Astrocyte (in vitro differentiated cells and primary cell): ENCODE measurements at regions not wholly inside any gene's neighbourhood (a gene's known extent, or its start where the extent isn't known, plus 50 kb on each side); places are given as distances from the start of the nearest gene placed in this dataset.

ENCODE experiments used
- DNase-seq: peaks from one replicate; pipeline ENCODE4 v3.0.0-alpha.2; 2010; ENCODE audit warnings: low read depth
- FAIRE-seq: peaks from 2 replicates; lab custom pipeline; 2011; peaks lifted over from hg19 to GRCh38; lab: Jason Lieb, UNC
- H2AFZ ChIP-seq: 2 replicates; pipeline ENCODE4 v1.6.0; 2012; ENCODE audit warnings: low read depth, low read length, inconsistent platforms
- H3K27ac ChIP-seq: 2 replicates; pipeline ENCODE4 v1.5.1; 2011; ENCODE audit warnings: low read depth, low read length, inconsistent platforms
- H3K27me3 ChIP-seq: 2 replicates; pipeline ENCODE4 v1.6.0; 2011; ENCODE audit warnings: low read length, inconsistent platforms; ENCODE audit not compliant: insufficient read depth
- H3K36me3 ChIP-seq: 2 replicates; pipeline ENCODE4 v1.5.1; 2011; ENCODE audit warnings: low read length, inconsistent platforms; ENCODE audit not compliant: insufficient read depth
- H3K4me1 ChIP-seq: 2 replicates; pipeline ENCODE4 v1.5.1; 2011; ENCODE audit warnings: low read length, inconsistent platforms; ENCODE audit not compliant: insufficient read depth
- H3K4me2 ChIP-seq: 2 replicates; pipeline ENCODE4 v1.6.0; 2012; ENCODE audit warnings: low read length, inconsistent platforms
- H3K4me3 ChIP-seq: 2 replicates; pipeline ENCODE4 v1.5.1; 2011; ENCODE audit warnings: low read depth, mild to moderate bottlenecking, low read length, inconsistent platforms; ENCODE audit not compliant: insufficient read depth
- H3K79me2 ChIP-seq: 2 replicates; pipeline ENCODE4 v1.6.0; 2012; ENCODE audit warnings: mild to moderate bottlenecking, low read length, inconsistent platforms; ENCODE audit not compliant: insufficient read depth
- H3K9ac ChIP-seq: 2 replicates; pipeline ENCODE4 v1.6.0; 2012; ENCODE audit warnings: mild to moderate bottlenecking, low read length, inconsistent platforms
- H3K9me3 ChIP-seq: 2 replicates; pipeline ENCODE4 v1.5.1; 2012; ENCODE audit warnings: low read depth, mild to moderate bottlenecking, low read length, inconsistent platforms; ENCODE audit not compliant: insufficient read depth
- H4K20me1 ChIP-seq: 2 replicates; pipeline ENCODE4 v1.6.0; 2012; ENCODE audit warnings: low read length, inconsistent platforms; ENCODE audit not compliant: insufficient read depth
- H3K27ac Mint-ChIP-seq: one replicate; pipeline ENCODE4 v1.8.0; 2021; ENCODE audit warnings: mild to moderate bottlenecking, mixed read lengths; ENCODE audit not compliant: unreplicated experiment
- H3K27me3 Mint-ChIP-seq: one replicate; pipeline ENCODE4 v1.8.0; 2021; ENCODE audit warnings: low read depth, mixed read lengths; ENCODE audit not compliant: unreplicated experiment
- H3K36me3 Mint-ChIP-seq: one replicate; pipeline ENCODE4 v1.8.0; 2021; ENCODE audit warnings: low read depth, mixed read lengths; ENCODE audit not compliant: unreplicated experiment
- H3K4me1 Mint-ChIP-seq: one replicate; pipeline ENCODE4 v1.8.0; 2021; ENCODE audit warnings: low read depth, mixed read lengths; ENCODE audit not compliant: unreplicated experiment
- H3K4me3 Mint-ChIP-seq: one replicate; pipeline ENCODE4 v1.8.0; 2021; ENCODE audit warnings: mild to moderate bottlenecking, moderate library complexity, mixed read lengths; ENCODE audit not compliant: unreplicated experiment
- H3K9me3 Mint-ChIP-seq: one replicate; pipeline ENCODE4 v1.8.0; 2021; ENCODE audit warnings: mild to moderate bottlenecking, mixed read lengths; ENCODE audit not compliant: unreplicated experiment
- CTCF ChIP-seq: IDR thresholded peaks from 2 replicates; pipeline ENCODE4 v1.5.1; 2011; ENCODE audit warnings: low read depth, mild to moderate bottlenecking, inconsistent platforms, low read length, moderate library complexity; ENCODE audit not compliant: insufficient read depth
- EZH2 ChIP-seq: IDR thresholded peaks from 2 replicates; pipeline ENCODE4 v1.6.1; 2012; ENCODE audit warnings: mild to moderate bottlenecking, low read length, inconsistent platforms; ENCODE audit not compliant: insufficient read depth

- H3K9ac ChIP-seq = peak overlapping the region; percentile 7
- peak; percentile 60 for DNase-seq
- Mint-ChIP-seq H3K27me3 (no peaks in the 10 kb centered on the region), H3K36me3 (no peaks in the 10 kb centered on the region), H3K4me3 (no peak overlapping the region), H3K27ac (peak overlapping the region; percentile 79), H3K4me1 (peaks cover 30% of the 10 kb centered on the region), H3K9me3 (no peaks in the 10 kb centered on the region)
- no peak overlapping the region for H3K4me3 ChIP-seq
- no peak overlapping the region for H3K27ac ChIP-seq
- peaks cover 19% of the 10 kb centered on the region for H3K4me1 ChIP-seq
- H3K9me3 ChIP-seq = no peaks in the 10 kb centered on the region
- no peaks in the 10 kb centered on the region for H3K36me3 ChIP-seq
- TF ChIP-seq CTCF = no peak
- TF ChIP-seq EZH2 = no peak
- H3K79me2 ChIP-seq = no peaks in the 10 kb centered on the region
- peak; percentile 86 for FAIRE-seq
- H3K4me2 ChIP-seq = peak overlapping the region; percentile 63
- H4K20me1 ChIP-seq = no peaks in the 10 kb centered on the region
- no peak overlapping the region for H2AFZ ChIP-seq
- H3K27me3 ChIP-seq = no peaks in the 10 kb centered on the region
Observed at GRCh38 chr2:150046211-150046610, 441.3 kb downstream of the RND3 start.

- peak overlapping the region; percentile 79 for H3K27ac Mint-ChIP-seq
- Histone ChIP-seq H3K4me2 (peak overlapping the region; percentile 63), H3K9ac (no peak overlapping the region), H3K36me3 (no peaks in the 10 kb centered on the region), H3K4me1 (peaks cover 19% of the 10 kb centered on the region), H4K20me1 (no peaks in the 10 kb centered on the region), H3K4me3 (no peak overlapping the region), H3K79me2 (no peaks in the 10 kb centered on the region), H3K27me3 (no peaks in the 10 kb centered on the region), H3K27ac (no peak overlapping the region), H2AFZ (no peak overlapping the region), H3K9me3 (no peaks in the 10 kb centered on the region)
- FAIRE-seq (no peak), DNase-seq (no peak)
- H3K4me1 Mint-ChIP-seq = peaks cover 31% of the 10 kb centered on the region
- H3K4me3 Mint-ChIP-seq = no peak overlapping the region
- no peaks in the 10 kb centered on the region for H3K36me3 Mint-ChIP-seq
- TF ChIP-seq EZH2 (no peak), CTCF (no peak)
- H3K9me3 Mint-ChIP-seq = no peaks in the 10 kb centered on the region
- H3K27me3 Mint-ChIP-seq = no peaks in the 10 kb centered on the region
Observed at GRCh38 chr2:150045601-150046000, 441.9 kb downstream of the RND3 start.

- Histone ChIP-seq H3K4me3 (no peak overlapping the region), H3K36me3 (no peaks in the 10 kb centered on the region), H2AFZ (no peak overlapping the region), H3K79me2 (no peaks in the 10 kb centered on the region), H4K20me1 (no peaks in the 10 kb centered on the region), H3K4me1 (peaks cover 19% of the 10 kb centered on the region), H3K27ac (no peak overlapping the region), H3K4me2 (no peak overlapping the region), H3K9ac (no peak overlapping the region), H3K27me3 (no peaks in the 10 kb centered on the region), H3K9me3 (no peaks in the 10 kb centered on the region)
- FAIRE-seq (no peak), DNase-seq (no peak)
- Mint-ChIP-seq H3K27ac (no peak overlapping the region), H3K9me3 (no peaks in the 10 kb centered on the region), H3K36me3 (no peaks in the 10 kb centered on the region), H3K27me3 (no peaks in the 10 kb centered on the region), H3K4me3 (no peak overlapping the region), H3K4me1 (peaks cover 31% of the 10 kb centered on the region)
- no peak for TF ChIP-seq EZH2
- TF ChIP-seq CTCF = no peak
Observed at GRCh38 chr2:150043172-150043500, 444.3 kb downstream of the RND3 start.
